Astrocyte (in vitro differentiated cells and primary cell): ENCODE measurements at regions not wholly inside any gene's neighbourhood (a gene's known extent, or its start where the extent isn't known, plus 50 kb on each side); places are given as distances from the start of the nearest gene placed in this dataset.
"Not testable (repeated sequence)": the region's sequence is repeated elsewhere in the genome, so short reads cannot be mapped to it uniquely, and the experiment has no call there.

Experiments
- DNase-seq: peaks from one replicate; pipeline ENCODE4 v3.0.0-alpha.2; 2010; ENCODE audit warnings: low read depth
- FAIRE-seq: peaks from 2 replicates; lab custom pipeline; 2011; peaks lifted over from hg19 to GRCh38; lab: Jason Lieb, UNC
- H2AFZ ChIP-seq: 2 replicates; pipeline ENCODE4 v1.6.0; 2012; ENCODE audit warnings: low read depth, low read length, inconsistent platforms
- H3K27ac ChIP-seq: 2 replicates; pipeline ENCODE4 v1.5.1; 2011; ENCODE audit warnings: low read depth, low read length, inconsistent platforms
- H3K27me3 ChIP-seq: 2 replicates; pipeline ENCODE4 v1.6.0; 2011; ENCODE audit warnings: low read length, inconsistent platforms; ENCODE audit not compliant: insufficient read depth
- H3K36me3 ChIP-seq: 2 replicates; pipeline ENCODE4 v1.5.1; 2011; ENCODE audit warnings: low read length, inconsistent platforms; ENCODE audit not compliant: insufficient read depth
- H3K4me1 ChIP-seq: 2 replicates; pipeline ENCODE4 v1.5.1; 2011; ENCODE audit warnings: low read length, inconsistent platforms; ENCODE audit not compliant: insufficient read depth
- H3K4me2 ChIP-seq: 2 replicates; pipeline ENCODE4 v1.6.0; 2012; ENCODE audit warnings: low read length, inconsistent platforms
- H3K4me3 ChIP-seq: 2 replicates; pipeline ENCODE4 v1.5.1; 2011; ENCODE audit warnings: low read depth, mild to moderate bottlenecking, low read length, inconsistent platforms; ENCODE audit not compliant: insufficient read depth
- H3K79me2 ChIP-seq: 2 replicates; pipeline ENCODE4 v1.6.0; 2012; ENCODE audit warnings: mild to moderate bottlenecking, low read length, inconsistent platforms; ENCODE audit not compliant: insufficient read depth
- H3K9ac ChIP-seq: 2 replicates; pipeline ENCODE4 v1.6.0; 2012; ENCODE audit warnings: mild to moderate bottlenecking, low read length, inconsistent platforms
- H3K9me3 ChIP-seq: 2 replicates; pipeline ENCODE4 v1.5.1; 2012; ENCODE audit warnings: low read depth, mild to moderate bottlenecking, low read length, inconsistent platforms; ENCODE audit not compliant: insufficient read depth
- H4K20me1 ChIP-seq: 2 replicates; pipeline ENCODE4 v1.6.0; 2012; ENCODE audit warnings: low read length, inconsistent platforms; ENCODE audit not compliant: insufficient read depth
- H3K27ac Mint-ChIP-seq: one replicate; pipeline ENCODE4 v1.8.0; 2021; ENCODE audit warnings: mild to moderate bottlenecking, mixed read lengths; ENCODE audit not compliant: unreplicated experiment
- H3K27me3 Mint-ChIP-seq: one replicate; pipeline ENCODE4 v1.8.0; 2021; ENCODE audit warnings: low read depth, mixed read lengths; ENCODE audit not compliant: unreplicated experiment
- H3K36me3 Mint-ChIP-seq: one replicate; pipeline ENCODE4 v1.8.0; 2021; ENCODE audit warnings: low read depth, mixed read lengths; ENCODE audit not compliant: unreplicated experiment
- H3K4me1 Mint-ChIP-seq: one replicate; pipeline ENCODE4 v1.8.0; 2021; ENCODE audit warnings: low read depth, mixed read lengths; ENCODE audit not compliant: unreplicated experiment
- H3K4me3 Mint-ChIP-seq: one replicate; pipeline ENCODE4 v1.8.0; 2021; ENCODE audit warnings: mild to moderate bottlenecking, moderate library complexity, mixed read lengths; ENCODE audit not compliant: unreplicated experiment
- H3K9me3 Mint-ChIP-seq: one replicate; pipeline ENCODE4 v1.8.0; 2021; ENCODE audit warnings: mild to moderate bottlenecking, mixed read lengths; ENCODE audit not compliant: unreplicated experiment
- CTCF ChIP-seq: IDR thresholded peaks from 2 replicates; pipeline ENCODE4 v1.5.1; 2011; ENCODE audit warnings: low read depth, mild to moderate bottlenecking, inconsistent platforms, low read length, moderate library complexity; ENCODE audit not compliant: insufficient read depth
- EZH2 ChIP-seq: IDR thresholded peaks from 2 replicates; pipeline ENCODE4 v1.6.1; 2012; ENCODE audit warnings: mild to moderate bottlenecking, low read length, inconsistent platforms; ENCODE audit not compliant: insufficient read depth

GRCh38 chr3:79954756-79955155 is 187.0 kb upstream of the ROBO1 start:
- H3K9ac ChIP-seq, result no peak overlapping the region
- H3K4me2 ChIP-seq, result no peak overlapping the region
- FAIRE-seq (no peak), DNase-seq (no peak)
- no peak overlapping the region for H3K4me3 ChIP-seq
- Mint-ChIP-seq H3K36me3 (no peaks in the 10 kb centered on the region), H3K4me1 (no peaks in the 10 kb centered on the region), H3K27me3 (no peaks in the 10 kb centered on the region), H3K9me3 (no peaks in the 10 kb centered on the region), H3K4me3 (no peak overlapping the region), H3K27ac (no peak overlapping the region)
- H3K36me3 ChIP-seq, result no peaks in the 10 kb centered on the region
- TF ChIP-seq CTCF, result no peak
- TF ChIP-seq EZH2, result no peak
- H2AFZ ChIP-seq, result no peak overlapping the region
- H3K79me2 ChIP-seq, result no peaks in the 10 kb centered on the region
- no peaks in the 10 kb centered on the region for H3K9me3 ChIP-seq
- no peak overlapping the region for H3K27ac ChIP-seq
- H3K27me3 ChIP-seq, result no peaks in the 10 kb centered on the region
- no peaks in the 10 kb centered on the region for H3K4me1 ChIP-seq
- no peaks in the 10 kb centered on the region for H4K20me1 ChIP-seq

- Mint-ChIP-seq H3K9me3 (no peaks in the 10 kb centered on the region), H3K27ac (no peak overlapping the region), H3K27me3 (no peaks in the 10 kb centered on the region), H3K4me3 (no peak overlapping the region), H3K4me1 (no peaks in the 10 kb centered on the region), H3K36me3 (no peaks in the 10 kb centered on the region)
- H3K9me3 ChIP-seq, result no peaks in the 10 kb centered on the region
- H3K9ac ChIP-seq, result no peak overlapping the region
- no peaks in the 10 kb centered on the region for H3K27me3 ChIP-seq
- DNase-seq (no peak), FAIRE-seq (no peak)
- no peak overlapping the region for H3K4me2 ChIP-seq
- no peaks in the 10 kb centered on the region for H3K79me2 ChIP-seq
- H3K4me1 ChIP-seq, result no peaks in the 10 kb centered on the region
- no peak overlapping the region for H3K4me3 ChIP-seq
- H4K20me1 ChIP-seq, result no peaks in the 10 kb centered on the region
- TF ChIP-seq EZH2 (no peak), CTCF (no peak)
- H3K36me3 ChIP-seq, result no peaks in the 10 kb centered on the region
- H3K27ac ChIP-seq, result no peak overlapping the region
- H2AFZ ChIP-seq, result no peak overlapping the region
These were observed 185.8 kb upstream of the ROBO1 start for GRCh38 chr3:79953591-79954101.

GRCh38 chr3:79951426-79951825 is 183.6 kb upstream of the ROBO1 start:
- H3K4me1 Mint-ChIP-seq, FAIRE-seq, H3K9me3 Mint-ChIP-seq, DNase-seq, H3K4me2 ChIP-seq, H4K20me1 ChIP-seq, H3K27ac ChIP-seq, H3K4me3 ChIP-seq, H3K36me3 Mint-ChIP-seq, H3K27me3 ChIP-seq, H3K9ac ChIP-seq, H2AFZ ChIP-seq, H3K79me2 ChIP-seq, H3K4me3 Mint-ChIP-seq, H3K4me1 ChIP-seq, H3K9me3 ChIP-seq, H3K36me3 ChIP-seq, H3K27me3 Mint-ChIP-seq, H3K27ac Mint-ChIP-seq: not testable (repeated sequence)
